GM12878 (cell line): ENCODE measurements at regions not wholly inside any gene's neighbourhood (a gene's known extent, or its start where the extent isn't known, plus 50 kb on each side); places are given as distances from the start of the nearest gene placed in this dataset.

Source experiments
- ATAC-seq: fragments of 200-7000 bp; cut with Tn5 transposase; 3 replicates; pipeline ENCODE4 v1.9.1; 2020; ENCODE audit warnings: mild to moderate bottlenecking, moderate library complexity
- BruUV-seq: library from RNA; stranded (reverse); fragments of 400-500 nt; replicated peaks from 2 replicates; lab custom pipeline; 2021; lab: Mats Ljungman, UMichigan
- CTCF ChIA-PET: fragments of 300-600 bp; sonication (Branson Sonifier 250); formaldehyde crosslinking; extraction: SDS; loops from one replicate; lab custom pipeline; 2021; ENCODE audit warnings: inconsistent platforms; lab: Yijun Ruan, JAX
- POLR2A ChIA-PET: fragments of 350-600 bp; formaldehyde crosslinking; extraction: SDS; loops from one replicate; lab custom pipeline; 2021; ENCODE audit warnings: inconsistent platforms; lab: Charles Lee
- RAD21 ChIA-PET: fragments of 300-600 bp; sonication (Branson Sonifier 250); formaldehyde crosslinking; loops from one replicate; lab custom pipeline; 2023; ENCODE audit warnings: antibody characterized with exemption; ENCODE audit not compliant: unreplicated experiment; lab: Charles Lee
- SMC1A ChIA-PET: fragments of 300-600 bp; sonication (Branson Sonifier 250); formaldehyde crosslinking; loops from one replicate; lab custom pipeline; 2023; ENCODE audit not compliant: unreplicated experiment, uncharacterized antibody; lab: Charles Lee
- DNase-seq: peaks from one replicate; pipeline ENCODE4 v3.0.0-alpha.2; 2011; ENCODE audit warnings: low read depth, low spot score
- FAIRE-seq: peaks from 3 replicates; lab custom pipeline; 2011; peaks lifted over from hg19 to GRCh38; lab: Jason Lieb, UNC
- H2AFZ ChIP-seq: 2 replicates; pipeline ENCODE4 v1.6.0; 2011; ENCODE audit warnings: low read depth, low read length, control low read depth; ENCODE audit not compliant: control insufficient read depth
- H3K27ac ChIP-seq: 2 replicates; pipeline ENCODE4 v1.5.1; 2011; ENCODE audit warnings: control low read depth; ENCODE audit not compliant: control insufficient read depth, insufficient read depth
- H3K27me3 ChIP-seq, 2 experiments: replicated peaks in 1 of 2; 2 replicates each; pipeline versions ENCODE4 v1.6.0 to v1.6.1; 2011; ENCODE audit warnings: low read length in 1 of 2; ENCODE audit not compliant: control insufficient read depth in 2 of 2, insufficient read depth in 2 of 2
- H3K36me3 ChIP-seq, 2 experiments: 2 replicates each; pipeline ENCODE4 v1.5.1; 2011; ENCODE audit warnings: low read length in 1 of 2; ENCODE audit not compliant: control insufficient read depth in 2 of 2, insufficient read depth in 2 of 2
- H3K4me1 ChIP-seq: 2 replicates; pipeline ENCODE4 v1.6.1; 2011; ENCODE audit warnings: mild to moderate bottlenecking, low read length, moderate library complexity, mixed read lengths; ENCODE audit not compliant: control insufficient read depth, insufficient read depth
- H3K4me2 ChIP-seq: 2 replicates; pipeline ENCODE4 v1.6.0; 2011; ENCODE audit warnings: control low read depth; ENCODE audit not compliant: control insufficient read depth, insufficient read depth
- H3K4me3 ChIP-seq: fragments of 200-600 bp; sonication (generic); 2 replicates; pipeline ENCODE4 v1.5.1; 2016
- H3K79me2 ChIP-seq: 2 replicates; pipeline ENCODE4 v1.6.0; 2011; ENCODE audit warnings: low read length; ENCODE audit not compliant: control insufficient read depth, insufficient read depth
- H3K9ac ChIP-seq: 2 replicates; pipeline ENCODE4 v1.8.0; 2011; ENCODE audit warnings: low read length, control low read depth, mixed read lengths; ENCODE audit not compliant: control insufficient read depth, insufficient read depth
- H3K9me3 ChIP-seq: replicated peaks from 3 replicates; pipeline ENCODE4 v1.5.1; 2011; ENCODE audit warnings: mild to moderate bottlenecking, low read length; ENCODE audit not compliant: control insufficient read depth, insufficient read depth
- H4K20me1 ChIP-seq: 2 replicates; pipeline ENCODE4 v1.6.0; 2011; ENCODE audit not compliant: control insufficient read depth, insufficient read depth
- CUX1 ChIP-seq: IDR thresholded peaks from 2 replicates; pipeline ENCODE4 v1.6.1; 2012; ENCODE audit warnings: improper control_type of control experiment, low read depth, low read length; ENCODE audit not compliant: insufficient replicate concordance
- ELK1 ChIP-seq: IDR thresholded peaks from 2 replicates; pipeline ENCODE4 v1.6.1; 2012; ENCODE audit warnings: low read depth, low read length, improper control_type of control experiment
- HDAC2 ChIP-seq: fragments of 200-600 bp; sonication (generic); IDR thresholded peaks from 2 replicates; pipeline ENCODE4 v1.6.1; 2017
- SMAD5 ChIP-seq: IDR thresholded peaks from 2 replicates; pipeline ENCODE4 v1.6.1; 2016; ENCODE audit warnings: antibody characterized with exemption, low read depth
- TCF7 ChIP-seq: IDR thresholded peaks from 2 replicates; pipeline ENCODE4 v1.6.1; 2014; ENCODE audit warnings: antibody characterized with exemption, borderline replicate concordance
- in situ Hi-C: fragments of 300-500 bp; cut with MboI; formaldehyde crosslinking; loops from 9 replicates; pipeline ENCODE4 v1.14.3; 2018; ENCODE audit warnings: mixed read lengths
- intact Hi-C: fragments of 100-400 bp; cut with micrococcal nuclease; formaldehyde crosslinking; loops from one replicate; pipeline ENCODE4 v1.14.2; 2022; ENCODE audit not compliant: unreplicated experiment

- FAIRE-seq (no peak), DNase-seq (no peak), ATAC-seq (no peak)
- no TSS peak for BruUV-seq
- TF ChIP-seq CUX1: no peak
- TF ChIP-seq ELK1: no peak
- no peak for TF ChIP-seq HDAC2
- no peak for TF ChIP-seq SMAD5
- no peak for TF ChIP-seq TCF7
- intact Hi-C loops: loop anchor here (10.0 kb wide), 1 partner anchor 507 kb away; the partner anchor contains the start of gene EPHA4
- Histone ChIP-seq H3K27me3 (no peaks in the 10 kb centered on the region), H3K4me1 (no peaks in the 10 kb centered on the region), H3K9ac (no peak overlapping the region), H3K9me3 (peaks cover 1% of the 10 kb centered on the region; the same call in 2 of the 3 replicates), H3K4me2 (no peak overlapping the region), H3K27ac (no peak overlapping the region), H3K4me3 (no peak overlapping the region), H4K20me1 (no peaks in the 10 kb centered on the region), H2AFZ (no peak overlapping the region), H3K79me2 (no peaks in the 10 kb centered on the region), H3K36me3 (no peaks in the 10 kb centered on the region)
- ChIA-PET POLR2A (no interaction called here), RAD21 (no interaction called here), CTCF (interaction anchor here (0.6 to 1.1 kb wide), 3 partner anchors 33 to 505 kb away, joined by 3 to 4 read pairs (median 3); no protein-coding TSS in a partner anchor), SMC1A (interaction anchor here (0.9 kb wide), 1 partner anchor 9 kb away, joined by 3 read pairs; no protein-coding TSS in a partner anchor)
- in situ Hi-C loops: no loop called here
These were observed 504.0 kb downstream of the EPHA4 start for GRCh38 chr2:221068123-221068522.
